Mammary epithelial cell (primary cell): ENCODE measurements at regions not wholly inside any gene's neighbourhood (a gene's known extent, or its start where the extent isn't known, plus 50 kb on each side); places are given as distances from the start of the nearest gene placed in this dataset.

ENCODE experiments used
- CTCF ChIP-seq, 2 donors: IDR thresholded peaks in 1 of 2; conservative IDR thresholded peaks in 1 of 2; 2 replicates each; pipeline ENCODE4 v1.5.1; 2011 to 2012; ENCODE audit warnings: inconsistent platforms in 2 of 2, low read length in 2 of 2, mild to moderate bottlenecking in 2 of 2, control low read depth in 1 of 2, low read depth in 1 of 2; ENCODE audit not compliant: insufficient read depth in 1 of 2; ENCODE audit errors: extremely low read depth in 1 of 2
- EZH2 ChIP-seq: IDR thresholded peaks from 2 replicates; pipeline ENCODE4 v1.6.1; 2012; ENCODE audit warnings: low read length, inconsistent platforms, borderline replicate concordance

GRCh38 chr17:51524524-51524923, 264.2 kb downstream of the UTP18 start:
- no peak for TF ChIP-seq CTCF (conservative IDR thresholded peaks at IDR 0.05 in 1 of 2, IDR thresholded peaks at IDR 0.05 in 1 of 2; ENCODE audit: extremely low read depth in 1 of 2, insufficient read depth in 1 of 2, low read depth in 1 of 2, low read length in 2 of 2)
- no peak for TF ChIP-seq EZH2
